ENCODE measurements at regions not wholly inside any gene's neighbourhood (a gene's known extent, or its start where the extent isn't known, plus 50 kb on each side); places are given as distances from the start of the nearest gene placed in this dataset.
"Not testable (repeated sequence)": the region's sequence is repeated elsewhere in the genome, so short reads cannot be mapped to it uniquely, and the experiment has no call there.

GRCh38 chr2:111366641-111367029 lies 245.9 kb downstream of the BCL2L11 start:
- not testable (repeated sequence) for DNase-seq (ENCODE audit: low spot score)

GRCh38 chr2:111367080-111367479 lies 246.4 kb downstream of the BCL2L11 start:
- not testable (repeated sequence) for DNase-seq (ENCODE audit: low spot score)

GRCh38 chr2:111367871-111368270 lies 247.2 kb downstream of the BCL2L11 start:
- not testable (repeated sequence) for DNase-seq (ENCODE audit: low spot score)

- DNase-seq (ENCODE audit: low spot score) = not testable (repeated sequence)
Observed at GRCh38 chr2:111368288-111368687, 247.6 kb downstream of the BCL2L11 start.

GRCh38 chr2:111373060-111373459 lies 252.3 kb downstream of the BCL2L11 start:
- not testable (repeated sequence) for DNase-seq (ENCODE audit: low spot score)

- DNase-seq (ENCODE audit: low spot score) = not testable (repeated sequence)
Observed at GRCh38 chr2:111373989-111374388, 253.3 kb downstream of the BCL2L11 start.

- not testable (repeated sequence) for DNase-seq (ENCODE audit: low spot score)
Observed at GRCh38 chr2:111374734-111375133, 254.0 kb downstream of the BCL2L11 start.

- DNase-seq (ENCODE audit: low spot score) = not testable (repeated sequence)
Observed at GRCh38 chr2:111375320-111375883, 254.7 kb downstream of the BCL2L11 start.

GRCh38 chr2:111376272-111376970 lies 255.7 kb downstream of the BCL2L11 start:
- not testable (repeated sequence) for DNase-seq (ENCODE audit: low spot score)

GRCh38 chr2:111376971-111377352 lies 256.2 kb downstream of the BCL2L11 start:
- DNase-seq (ENCODE audit: low spot score) = not testable (repeated sequence)

GRCh38 chr2:111377386-111377959 lies 256.8 kb downstream of the BCL2L11 start:
- not testable (repeated sequence) for DNase-seq (ENCODE audit: low spot score)

- not testable (repeated sequence) for DNase-seq (ENCODE audit: low spot score)
Observed at GRCh38 chr2:111378348-111378747, 257.6 kb downstream of the BCL2L11 start.

GRCh38 chr2:111380733-111381439 lies 260.2 kb downstream of the BCL2L11 start:
- not testable (repeated sequence) for DNase-seq (ENCODE audit: low spot score)

- not testable (repeated sequence) for DNase-seq (ENCODE audit: low spot score)
Observed at GRCh38 chr2:111381530-111382306, 261.0 kb downstream of the BCL2L11 start.

- DNase-seq (ENCODE audit: low spot score) = not testable (repeated sequence)
Observed at GRCh38 chr2:111382507-111382906, 261.8 kb downstream of the BCL2L11 start.

GRCh38 chr2:111383311-111383710 lies 262.6 kb downstream of the BCL2L11 start:
- DNase-seq (ENCODE audit: low spot score) = not testable (repeated sequence)

- DNase-seq (ENCODE audit: low spot score) = not testable (repeated sequence)
Observed at GRCh38 chr2:111385226-111385957, 264.7 kb downstream of the BCL2L11 start.

GRCh38 chr2:111390605-111391004 lies 269.9 kb downstream of the BCL2L11 start:
- DNase-seq (ENCODE audit: low spot score) = not testable (repeated sequence)

- not testable (repeated sequence) for DNase-seq (ENCODE audit: low spot score)
Observed at GRCh38 chr2:111395350-111396128, 274.8 kb downstream of the BCL2L11 start.

GRCh38 chr2:111400598-111401253 lies 280.0 kb downstream of the BCL2L11 start:
- not testable (repeated sequence) for DNase-seq (ENCODE audit: low spot score)
